Common myeloid progenitor, CD34-positive (primary cell): ENCODE measurements at regions not wholly inside any gene's neighbourhood (a gene's known extent, or its start where the extent isn't known, plus 50 kb on each side); places are given as distances from the start of the nearest gene placed in this dataset.

ENCODE experiments used
- CTCF ChIA-PET: fragments of 350-600 bp; sonication (Branson Sonifier 250); formaldehyde crosslinking; loops from one replicate; lab custom pipeline; 2021; ENCODE audit warnings: antibody characterized with exemption; lab: Charles Lee
- POLR2A ChIA-PET: fragments of 350-600 bp; sonication (Branson Sonifier 250); formaldehyde crosslinking; loops from one replicate; lab custom pipeline; 2021; ENCODE audit warnings: antibody characterized with exemption; lab: Charles Lee
- DNase-seq, 3 donors: peaks; one replicate each; pipeline versions ENCODE4 v3.0.0 to v3.0.0-alpha.2; 2013
- H3K27ac ChIP-seq, 2 experiments: 1 replicate in 1 of 2; 2 replicates in 1 of 2; pipeline ENCODE4 v1.7.0; 2013; ENCODE audit warnings: inconsistent platforms in 2 of 2, low read length in 2 of 2, mild to moderate bottlenecking in 2 of 2, low read depth in 1 of 2, moderate library complexity in 1 of 2; ENCODE audit not compliant: severe bottlenecking in 2 of 2, insufficient read depth in 1 of 2, poor library complexity in 1 of 2
- H3K27me3 ChIP-seq, 5 experiments: replicated peaks in 2 of 5; 1 replicate in 3 of 5; 2 replicates in 2 of 5; pipeline versions ENCODE4 v1.6.1 to v1.7.0; 2013; ENCODE audit warnings: low read length in 4 of 5, mild to moderate bottlenecking in 2 of 5, moderate library complexity in 2 of 5, inconsistent platforms in 1 of 5; ENCODE audit not compliant: insufficient read depth in 5 of 5, control insufficient read depth in 4 of 5
- H3K36me3 ChIP-seq, 4 experiments: 1 replicate in 2 of 4; 2 replicates in 2 of 4; pipeline versions ENCODE4 v1.6.1 to v1.7.0; 2013; ENCODE audit warnings: low read length in 3 of 4, control low read depth in 1 of 4, mild to moderate bottlenecking in 1 of 4; ENCODE audit not compliant: control insufficient read depth in 4 of 4, insufficient read depth in 4 of 4
- H3K4me1 ChIP-seq, 4 experiments: 1 replicate in 3 of 4; 2 replicates in 1 of 4; pipeline versions ENCODE4 v1.6.1 to v1.7.1; 2013; ENCODE audit warnings: low read length in 3 of 4, mild to moderate bottlenecking in 3 of 4, control low read depth in 1 of 4, inconsistent platforms in 1 of 4, moderate library complexity in 1 of 4; ENCODE audit not compliant: control insufficient read depth in 4 of 4, insufficient read depth in 4 of 4; ENCODE audit errors: control extremely low read depth in 1 of 4
- H3K4me3 ChIP-seq, 7 experiments: 1 replicate in 4 of 7; 2 replicates in 3 of 7; pipeline versions ENCODE4 v1.5.1 to v1.7.0; 2013; ENCODE audit warnings: mild to moderate bottlenecking in 7 of 7, low read length in 6 of 7, moderate library complexity in 6 of 7, inconsistent platforms in 2 of 7, low read depth in 2 of 7, control low read depth in 1 of 7; ENCODE audit not compliant: insufficient read depth in 4 of 7, control insufficient read depth in 1 of 7; ENCODE audit errors: extremely low read depth in 1 of 7
- H3K9me3 ChIP-seq, 5 experiments: 1 replicate in 4 of 5; 2 replicates in 1 of 5; pipeline versions ENCODE4 v1.6.1 to v1.7.1; 2013; ENCODE audit warnings: low read length in 4 of 5, mild to moderate bottlenecking in 2 of 5, inconsistent platforms in 1 of 5, low read depth in 1 of 5, moderate library complexity in 1 of 5; ENCODE audit not compliant: control insufficient read depth in 4 of 5, insufficient read depth in 2 of 5; ENCODE audit errors: control extremely low read depth in 1 of 5
- WGBS: methylation state at CpG from one replicate; pipeline ENCODE4 v1.1.5; 2013; ENCODE audit not compliant: insufficient coverage; 5-methylcytosine and 5-hydroxymethylcytosine counted together

- Histone ChIP-seq H3K4me3 (no peak overlapping the region), H3K27ac (no peak overlapping the region), H3K9me3 (no peaks in the 10 kb centered on the region), H3K4me1 (peaks cover 4 to 32% (median 16%) of the 10 kb centered on the region in 4 experiments), H3K36me3 (no peaks in the 10 kb centered on the region), H3K27me3 (no peaks in the 10 kb centered on the region)
- no peak for DNase-seq
- ChIA-PET POLR2A (no interaction called here), CTCF (interaction anchor here (0.9 to 1.3 kb wide), 2 partner anchors 12 to 41 kb away, joined by 3 read pairs; no protein-coding TSS in a partner anchor)
- WGBS: no CpG with 5 or more reads among the region's 2 CpGs
These were observed 165.4 kb upstream of the MAF start for GRCh38 chr16:79765901-79766394.

GRCh38 chr16:79765431-79765830 is 164.9 kb upstream of the MAF start:
- CTCF ChIA-PET: interaction anchor here (0.9 to 1.3 kb wide), 2 partner anchors 11 to 42 kb away, joined by 3 read pairs; no protein-coding TSS in a partner anchor
- Histone ChIP-seq H3K9me3 (no peaks in the 10 kb centered on the region), H3K36me3 (no peaks in the 10 kb centered on the region), H3K27me3 (no peaks in the 10 kb centered on the region), H3K4me1 (peaks cover 4 to 29% (median 15%) of the 10 kb centered on the region in 4 experiments), H3K4me3 (no peak overlapping the region), H3K27ac (no peak overlapping the region)
- POLR2A ChIA-PET: interaction anchor here (0.5 to 0.7 kb wide), 2 partner anchors 165 to 196 kb away, joined by 3 to 5 read pairs; partner anchors contain the start of gene MAF
- no peak for DNase-seq
- WGBS: no CpG with 5 or more reads among the region's 1 CpG

- H3K27ac ChIP-seq: no peak overlapping the region
- POLR2A ChIA-PET: interaction anchor here (0.5 kb wide), 1 partner anchor 195 kb away, joined by 5 read pairs; no protein-coding TSS in a partner anchor
- no peaks in the 10 kb centered on the region for H3K9me3 ChIP-seq
- no peaks in the 10 kb centered on the region for H3K27me3 ChIP-seq
- H3K4me1 ChIP-seq: peaks cover 0 to 22% (median 12%) of the 10 kb centered on the region in 4 experiments
- 83% methylated on average over 7 of the region's 8 CpGs for WGBS
- CTCF ChIA-PET: interaction anchor here (0.9 kb wide), 1 partner anchor 11 kb away, joined by 3 read pairs; no protein-coding TSS in a partner anchor
- no peak for DNase-seq
- H3K4me3 ChIP-seq: no peak overlapping the region
- H3K36me3 ChIP-seq: no peaks in the 10 kb centered on the region
These were observed 164.0 kb upstream of the MAF start for GRCh38 chr16:79764415-79765110.

- no peak for DNase-seq
- Histone ChIP-seq H3K9me3 (no peaks in the 10 kb centered on the region), H3K4me1 (no peaks in the 10 kb centered on the region), H3K4me3 (no peak overlapping the region), H3K27me3 (no peaks in the 10 kb centered on the region), H3K27ac (no peak overlapping the region), H3K36me3 (no peaks in the 10 kb centered on the region)
- ChIA-PET POLR2A (interaction anchor here (0.6 kb wide), 1 partner anchor 496 kb away, joined by 4 read pairs; no protein-coding TSS in a partner anchor), CTCF (no interaction called here)
- WGBS: 86% methylated on average over 1 of the region's 3 CpGs
These were observed 161.7 kb upstream of the MAF start for GRCh38 chr16:79762217-79762616.

GRCh38 chr16:79758615-79759346 is 158.2 kb upstream of the MAF start:
- WGBS: 100% methylated on average over 4 of the region's 15 CpGs
- CTCF ChIA-PET: interaction anchor here (0.5 to 0.7 kb wide), 2 partner anchors 804 to 1597 kb away, joined by 3 read pairs; no protein-coding TSS in a partner anchor
- no peak overlapping the region for H3K4me3 ChIP-seq
- no peak overlapping the region for H3K27ac ChIP-seq
- H3K9me3 ChIP-seq: no peaks in the 10 kb centered on the region
- H3K27me3 ChIP-seq: no peaks in the 10 kb centered on the region
- POLR2A ChIA-PET: no interaction called here
- peaks cover 0 to 9% (median 7%) of the 10 kb centered on the region in 4 experiments for H3K4me1 ChIP-seq
- no peak for DNase-seq
- H3K36me3 ChIP-seq: no peaks in the 10 kb centered on the region

GRCh38 chr16:79757968-79758367 is 157.4 kb upstream of the MAF start:
- Histone ChIP-seq H3K4me3 (no peak overlapping the region), H3K27me3 (no peaks in the 10 kb centered on the region), H3K36me3 (peaks cover 0 to 1% (median 0%) of the 10 kb centered on the region in 4 experiments), H3K27ac (no peak overlapping the region), H3K9me3 (no peaks in the 10 kb centered on the region), H3K4me1 (peaks cover 0 to 9% (median 7%) of the 10 kb centered on the region in 4 experiments)
- DNase-seq: no peak
- POLR2A ChIA-PET: no interaction called here
- CTCF ChIA-PET: no interaction called here
- WGBS: 97% methylated on average over 6 of the region's 6 CpGs
